SK-N-SH treated with all-trans-retinoic acid at 6 μM for 48 hours (cell line): ENCODE measurements at regions not wholly inside any gene's neighbourhood (a gene's known extent, or its start where the extent isn't known, plus 50 kb on each side); places are given as distances from the start of the nearest gene placed in this dataset.

Experiments
- PPARA ChIP-seq: fragments of 250-450 bp; sonication (Bioruptor Pico); IDR thresholded peaks from 2 replicates; pipeline ENCODE4 v1.5.0; 2020; ENCODE audit warnings: mild to moderate bottlenecking, borderline replicate concordance
- RARB ChIP-seq: fragments of 250-450 bp; sonication (Bioruptor Pico); IDR thresholded peaks from 2 replicates; pipeline ENCODE4 v1.8.0; 2021; ENCODE audit warnings: mild to moderate bottlenecking, moderate library complexity

DNA sequence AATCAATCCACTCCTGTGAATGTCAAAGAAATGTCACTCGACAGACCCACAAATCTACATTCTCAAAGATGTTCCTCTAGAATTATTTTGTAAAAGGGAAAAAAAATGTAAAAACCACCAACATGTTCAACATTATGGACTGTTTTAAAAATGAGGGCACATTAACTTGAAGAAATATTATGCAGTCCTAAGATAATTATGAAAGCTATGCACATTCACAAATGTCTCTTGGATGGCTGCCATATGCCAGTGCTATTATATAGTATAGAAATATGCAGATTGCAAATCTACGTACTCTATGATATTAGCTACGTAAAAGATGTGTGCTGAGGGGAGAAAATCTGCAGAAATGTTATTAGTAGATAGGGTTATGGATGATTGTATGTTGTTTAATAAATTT, 334.2 kb downstream of the BMP4 start:
- no peak for TF ChIP-seq PPARA
- TF ChIP-seq RARB (CRISPR knock-in tag), result no peak
